SK-N-SH (cell line): ENCODE measurements at regions not wholly inside any gene's neighbourhood (a gene's known extent, or its start where the extent isn't known, plus 50 kb on each side); places are given as distances from the start of the nearest gene placed in this dataset.

Experiments used
- CTCF ChIA-PET: fragments of 300-600, 350-600 bp; formaldehyde crosslinking; extraction: SDS; loops from one replicate; lab custom pipeline; 2021; lab: Yijun Ruan, JAX
- POLR2A ChIA-PET: fragments of 350-600 bp; sonication (Branson Sonifier 250); formaldehyde crosslinking; extraction: SDS; loops from one replicate; lab custom pipeline; 2020; ENCODE audit warnings: antibody characterized with exemption, inconsistent platforms; lab: Yijun Ruan, JAX
- DNase-seq: peaks from one replicate; pipeline ENCODE4 v3.0.0; 2012
- H2AFZ ChIP-seq: fragments of 200-600 bp; sonication (generic); 2 replicates; pipeline ENCODE4 v1.8.1; 2016; ENCODE audit warnings: antibody characterized with exemption, mild to moderate bottlenecking, low read depth
- H3F3A ChIP-seq: fragments of 200-600 bp; sonication (generic); replicated peaks from 2 replicates; pipeline ENCODE3; 2016; ENCODE audit warnings: antibody characterized with exemption, mild to moderate bottlenecking; ENCODE audit not compliant: insufficient read depth
- H3K27ac ChIP-seq, 2 experiments: fragments of 200-500 bp in 1 of 2; fragments of 200-600 bp in 1 of 2; sonication (Bioruptor generic) in 1 of 2; sonication (generic), shearing (Covaris generic) in 1 of 2; 2 replicates each; pipeline versions ENCODE4 v1.5.1 to v1.6.1; 2014 to 2016; ENCODE audit warnings: low read depth in 2 of 2, inconsistent platforms in 1 of 2, low read length in 1 of 2, mild to moderate bottlenecking in 1 of 2, mixed read lengths in 1 of 2
- H3K27me3 ChIP-seq: fragments of 200-600 bp; sonication (generic), shearing (Covaris generic); 2 replicates; pipeline ENCODE4 v1.6.1; 2016; ENCODE audit warnings: mixed run types; ENCODE audit not compliant: insufficient read depth
- H3K36me3 ChIP-seq, 2 experiments: fragments of 200-500 bp in 1 of 2; fragments of 200-600 bp in 1 of 2; sonication (Bioruptor generic) in 1 of 2; sonication (generic) in 1 of 2; replicated peaks in 1 of 2; 2 replicates each; pipeline versions ENCODE3 to v1.5.1; 2014 to 2016; ENCODE audit warnings: low read length in 1 of 2, mild to moderate bottlenecking in 1 of 2; ENCODE audit not compliant: insufficient read depth in 2 of 2, control insufficient read depth in 1 of 2
- H3K4me1 ChIP-seq, 2 experiments: fragments of 200-500 bp in 1 of 2; fragments of 200-600 bp in 1 of 2; sonication (Bioruptor generic) in 1 of 2; sonication (generic), shearing (Covaris generic) in 1 of 2; 2 replicates each; pipeline versions ENCODE4 v1.5.1 to v1.6.1; 2014 to 2016; ENCODE audit warnings: low read depth in 1 of 2, low read length in 1 of 2, mixed run types in 1 of 2; ENCODE audit not compliant: insufficient read depth in 2 of 2, control insufficient read depth in 1 of 2
- H3K4me2 ChIP-seq: fragments of 200-600 bp; sonication (generic), shearing (Covaris generic); 2 replicates; pipeline ENCODE4 v1.6.1; 2017; ENCODE audit warnings: mixed run types
- H3K4me3 ChIP-seq, 2 experiments: fragments of 200-500 bp in 1 of 2; fragments of 200-600 bp in 1 of 2; sonication (Bioruptor generic) in 1 of 2; sonication (generic), shearing (Covaris generic) in 1 of 2; 2 replicates each; pipeline versions ENCODE4 v1.5.1 to v1.8.1; 2014 to 2016; ENCODE audit warnings: low read depth in 2 of 2, inconsistent platforms in 1 of 2, low read length in 1 of 2, mild to moderate bottlenecking in 1 of 2, mixed read lengths in 1 of 2, moderate library complexity in 1 of 2
- H3K79me2 ChIP-seq: fragments of 200-600 bp; sonication (generic); 2 replicates; pipeline ENCODE4 v1.8.1; 2017; ENCODE audit warnings: mild to moderate bottlenecking; ENCODE audit not compliant: insufficient read depth
- H3K9ac ChIP-seq: fragments of 200-600 bp; sonication (generic); 2 replicates; pipeline ENCODE4 v1.6.1; 2017; ENCODE audit warnings: mixed run types
- H3K9me2 ChIP-seq: fragments of 200-600 bp; sonication (generic); 2 replicates; pipeline ENCODE4 v1.6.1; 2017; ENCODE audit warnings: mixed run types
- H3K9me3 ChIP-seq: fragments of 200-600 bp; sonication (generic); 2 replicates; pipeline ENCODE4 v1.6.1; 2017; ENCODE audit warnings: mixed run types, mild to moderate bottlenecking, moderate library complexity
- H4K20me1 ChIP-seq: fragments of 200-600 bp; sonication (generic); 2 replicates; pipeline ENCODE4 v1.6.1; 2017; ENCODE audit warnings: mild to moderate bottlenecking, mixed run types; ENCODE audit not compliant: insufficient read depth
- EP300 ChIP-seq, 2 experiments: IDR thresholded peaks; 2 replicates each; pipeline versions ENCODE4 v1.4.0 to v1.6.1; 2012; ENCODE audit warnings: borderline replicate concordance in 1 of 2, low read depth in 1 of 2, low read length in 1 of 2
- FOXM1 ChIP-seq: IDR thresholded peaks from 2 replicates; pipeline ENCODE4 v1.4.0; 2012; ENCODE audit warnings: low read depth, mild to moderate bottlenecking
- GATA2 ChIP-seq: sonication (generic); formaldehyde crosslinking; IDR thresholded peaks from 2 replicates; pipeline ENCODE4 v1.5.0; 2020; ENCODE audit warnings: mild to moderate bottlenecking, missing genetic modification reagents
- JUND ChIP-seq: IDR thresholded peaks from 2 replicates; pipeline ENCODE4 v1.4.0; 2012
- MEF2A ChIP-seq: IDR thresholded peaks from 2 replicates; pipeline ENCODE4 v1.4.0; 2012; ENCODE audit warnings: low read depth, borderline replicate concordance
- MXI1 ChIP-seq: IDR thresholded peaks from 2 replicates; pipeline ENCODE4 v1.6.1; 2012; ENCODE audit warnings: mild to moderate bottlenecking, low read depth, low read length, improper control_type of control experiment
- NFIC ChIP-seq: IDR thresholded peaks from 2 replicates; pipeline ENCODE4 v1.4.0; 2012; ENCODE audit warnings: borderline replicate concordance
- PBX3 ChIP-seq: IDR thresholded peaks from 2 replicates; pipeline ENCODE4; 2012
- RCOR1 ChIP-seq: fragments of 150-350 bp; IDR thresholded peaks from 2 replicates; pipeline ENCODE4 v1.6.1; 2017; ENCODE audit warnings: antibody characterized with exemption, low read length
- SIN3A ChIP-seq: IDR thresholded peaks from 2 replicates; pipeline ENCODE4 v1.6.1; 2012; ENCODE audit warnings: low read depth, mild to moderate bottlenecking, low read length, moderate library complexity, borderline replicate concordance
- SMC3 ChIP-seq: IDR thresholded peaks from 2 replicates; pipeline ENCODE4 v1.6.1; 2012; ENCODE audit warnings: low read depth, low read length, improper control_type of control experiment
- TCF12 ChIP-seq: IDR thresholded peaks from 2 replicates; pipeline ENCODE4 v1.4.0; 2012
- YY1 ChIP-seq: IDR thresholded peaks from 2 replicates; pipeline ENCODE4 v1.4.0; 2012; ENCODE audit warnings: low read depth, mild to moderate bottlenecking
- WGBS: methylation state at CpG from one replicate; pipeline ENCODE4 v1.1.6; 2017; ENCODE audit warnings: low lambda C conversion rate; 5-methylcytosine and 5-hydroxymethylcytosine counted together
- TF ChIP-seq, protein P1 (sequence below): fragments of 200-600 bp; sonication (generic); IDR thresholded peaks from 2 replicates; pipeline ENCODE4 v1.6.1; 2017; ENCODE audit warnings: antibody characterized with exemption, mild to moderate bottlenecking, moderate library complexity
- TF ChIP-seq, protein P2 (sequence below): IDR thresholded peaks from 2 replicates; pipeline ENCODE4 v1.6.1; 2012; ENCODE audit warnings: mild to moderate bottlenecking, low read depth, low read length, moderate library complexity

DNA sequence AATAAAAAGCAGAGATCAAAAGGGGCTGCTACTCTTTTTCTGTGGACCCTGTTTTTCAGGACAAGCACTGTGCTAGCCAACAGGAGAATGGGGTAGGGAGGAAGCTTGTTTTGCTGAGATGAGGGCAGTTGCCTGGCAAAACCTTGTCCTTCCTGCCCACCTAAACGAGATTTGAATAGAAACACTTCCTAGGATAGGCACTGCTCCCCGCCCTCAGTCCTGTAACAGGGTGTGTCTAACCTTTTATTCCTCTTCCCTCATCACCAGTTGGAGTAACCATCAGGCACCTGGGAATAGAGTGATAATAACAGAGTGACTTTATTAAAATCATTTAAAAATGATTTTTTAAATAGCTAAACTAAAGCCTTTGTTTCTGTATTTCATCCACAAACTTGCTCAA lies 368.8 kb downstream of the LNPK start:
- no peaks in the 10 kb centered on the region for H3F3A ChIP-seq
- POLR2A ChIA-PET = no interaction called here
- no peaks in the 10 kb centered on the region for H3K9me2 ChIP-seq
- TF ChIP-seq JUND (no peak), TCF12 (no peak), MXI1 (no peak)
- TF ChIP-seq, all 33 proteins: peak for 0
- DNase-seq = no peak
- Histone ChIP-seq H3K27me3 (no peaks in the 10 kb centered on the region), H4K20me1 (no peaks in the 10 kb centered on the region), H3K9me3 (no peaks in the 10 kb centered on the region), H3K27ac (no peak overlapping the region), H2AFZ (no peak overlapping the region), H3K9ac (no peak overlapping the region), H3K4me1 (no peaks in the 10 kb centered on the region; a peak in 1 of 4 replicates), H3K36me3 (no peaks in the 10 kb centered on the region), H3K79me2 (no peaks in the 10 kb centered on the region), H3K4me3 (no peak overlapping the region), H3K4me2 (no peak overlapping the region)
- WGBS = 19% methylated on average over 2 of the region's 2 CpGs
- CTCF ChIA-PET = interaction anchor here (1.5 to 2.2 kb wide), 3 partner anchors 10 to 16 kb away, joined by 5 to 6 read pairs (median 6); no protein-coding TSS in a partner anchor

GRCh38 chr2:175631245-175631623 lies 370.8 kb downstream of the LNPK start:
- no peak for DNase-seq
- H3F3A ChIP-seq = no peaks in the 10 kb centered on the region
- CTCF ChIA-PET = interaction anchor here (1.4 kb wide), 1 partner anchor 8 kb away, joined by 3 read pairs; no protein-coding TSS in a partner anchor
- no peaks in the 10 kb centered on the region for H3K79me2 ChIP-seq
- H3K27ac ChIP-seq = no peak overlapping the region
- TF ChIP-seq NFIC (no peak), MEF2A (no peak), TCF12 (no peak), FOXM1 (no peak), SMC3 (no peak), YY1 (no peak), GATA2 (CRISPR knock-in tag) (no peak)
- no peak overlapping the region for H3K9ac ChIP-seq
- no peak overlapping the region for H3K4me3 ChIP-seq
- H3K9me3 ChIP-seq = no peaks in the 10 kb centered on the region
- H3K36me3 ChIP-seq = no peaks in the 10 kb centered on the region
- no peaks in the 10 kb centered on the region for H3K27me3 ChIP-seq
- POLR2A ChIA-PET = no interaction called here
- no peaks in the 10 kb centered on the region; a peak in 1 of 4 replicates for H3K4me1 ChIP-seq
- no peak overlapping the region for H2AFZ ChIP-seq
- no peak overlapping the region for H3K4me2 ChIP-seq
- no peaks in the 10 kb centered on the region for H4K20me1 ChIP-seq
- H3K9me2 ChIP-seq = no peaks in the 10 kb centered on the region

DNA sequence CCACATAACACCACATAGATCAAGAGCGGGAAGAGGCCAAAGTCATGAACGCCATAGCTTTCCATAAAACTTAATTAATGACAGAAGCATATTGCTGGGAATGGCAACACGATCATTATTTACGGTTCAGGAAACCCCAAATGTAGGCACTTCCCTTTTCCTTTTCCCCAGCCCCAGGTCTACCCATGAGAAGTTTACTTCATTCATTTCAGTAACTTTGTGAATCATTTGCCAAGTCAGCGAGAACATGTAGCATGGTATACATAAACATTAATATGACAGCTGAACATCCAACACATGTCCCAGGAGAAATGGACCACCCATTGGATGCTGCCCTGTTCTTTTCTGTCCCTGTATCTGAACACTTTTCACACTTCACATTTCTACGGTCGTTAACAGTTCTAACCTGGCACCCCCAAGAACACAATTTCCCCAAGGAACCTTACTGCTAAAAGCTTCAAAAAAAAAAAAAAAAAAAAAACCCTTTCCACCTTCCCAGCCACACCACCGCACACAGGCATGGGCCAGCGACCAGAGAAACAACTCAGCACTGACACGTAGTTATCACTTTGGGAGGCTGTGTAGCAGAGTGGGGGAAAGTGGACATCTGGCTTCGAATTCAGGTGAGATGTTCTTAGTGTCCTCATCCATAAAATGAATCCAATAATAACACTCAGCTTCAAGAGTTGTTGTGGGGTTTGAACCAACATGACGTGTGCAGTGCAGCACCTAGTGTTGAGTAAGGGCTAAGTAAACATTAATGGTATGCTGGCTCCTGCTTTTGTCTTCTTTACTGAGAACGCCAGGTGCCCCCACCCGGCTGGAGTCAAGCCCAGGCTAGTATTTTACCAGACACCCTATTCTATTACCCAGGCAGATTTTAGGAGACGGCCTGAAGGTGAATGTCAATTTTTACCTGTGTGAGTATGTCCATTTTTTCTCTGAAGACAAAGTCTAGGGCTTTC lies 371.5 kb downstream of the LNPK start:
- CTCF ChIA-PET = interaction anchor here (1.4 kb wide), 1 partner anchor 8 kb away, joined by 3 read pairs; no protein-coding TSS in a partner anchor
- Histone ChIP-seq H3K4me2 (no peak overlapping the region), H3K9ac (no peak overlapping the region)
- TF ChIP-seq PBX3 = no peak
- TF ChIP-seq SIN3A = no peak
- no peak for TF ChIP-seq RCOR1
- no peak for TF ChIP-seq GATA2 (CRISPR knock-in tag)
- TF ChIP-seq MEF2A = no peak
- TF ChIP-seq, protein P1, sequence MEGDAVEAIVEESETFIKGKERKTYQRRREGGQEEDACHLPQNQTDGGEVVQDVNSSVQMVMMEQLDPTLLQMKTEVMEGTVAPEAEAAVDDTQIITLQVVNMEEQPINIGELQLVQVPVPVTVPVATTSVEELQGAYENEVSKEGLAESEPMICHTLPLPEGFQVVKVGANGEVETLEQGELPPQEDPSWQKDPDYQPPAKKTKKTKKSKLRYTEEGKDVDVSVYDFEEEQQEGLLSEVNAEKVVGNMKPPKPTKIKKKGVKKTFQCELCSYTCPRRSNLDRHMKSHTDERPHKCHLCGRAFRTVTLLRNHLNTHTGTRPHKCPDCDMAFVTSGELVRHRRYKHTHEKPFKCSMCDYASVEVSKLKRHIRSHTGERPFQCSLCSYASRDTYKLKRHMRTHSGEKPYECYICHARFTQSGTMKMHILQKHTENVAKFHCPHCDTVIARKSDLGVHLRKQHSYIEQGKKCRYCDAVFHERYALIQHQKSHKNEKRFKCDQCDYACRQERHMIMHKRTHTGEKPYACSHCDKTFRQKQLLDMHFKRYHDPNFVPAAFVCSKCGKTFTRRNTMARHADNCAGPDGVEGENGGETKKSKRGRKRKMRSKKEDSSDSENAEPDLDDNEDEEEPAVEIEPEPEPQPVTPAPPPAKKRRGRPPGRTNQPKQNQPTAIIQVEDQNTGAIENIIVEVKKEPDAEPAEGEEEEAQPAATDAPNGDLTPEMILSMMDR = no peak
- TF ChIP-seq, protein P2, sequence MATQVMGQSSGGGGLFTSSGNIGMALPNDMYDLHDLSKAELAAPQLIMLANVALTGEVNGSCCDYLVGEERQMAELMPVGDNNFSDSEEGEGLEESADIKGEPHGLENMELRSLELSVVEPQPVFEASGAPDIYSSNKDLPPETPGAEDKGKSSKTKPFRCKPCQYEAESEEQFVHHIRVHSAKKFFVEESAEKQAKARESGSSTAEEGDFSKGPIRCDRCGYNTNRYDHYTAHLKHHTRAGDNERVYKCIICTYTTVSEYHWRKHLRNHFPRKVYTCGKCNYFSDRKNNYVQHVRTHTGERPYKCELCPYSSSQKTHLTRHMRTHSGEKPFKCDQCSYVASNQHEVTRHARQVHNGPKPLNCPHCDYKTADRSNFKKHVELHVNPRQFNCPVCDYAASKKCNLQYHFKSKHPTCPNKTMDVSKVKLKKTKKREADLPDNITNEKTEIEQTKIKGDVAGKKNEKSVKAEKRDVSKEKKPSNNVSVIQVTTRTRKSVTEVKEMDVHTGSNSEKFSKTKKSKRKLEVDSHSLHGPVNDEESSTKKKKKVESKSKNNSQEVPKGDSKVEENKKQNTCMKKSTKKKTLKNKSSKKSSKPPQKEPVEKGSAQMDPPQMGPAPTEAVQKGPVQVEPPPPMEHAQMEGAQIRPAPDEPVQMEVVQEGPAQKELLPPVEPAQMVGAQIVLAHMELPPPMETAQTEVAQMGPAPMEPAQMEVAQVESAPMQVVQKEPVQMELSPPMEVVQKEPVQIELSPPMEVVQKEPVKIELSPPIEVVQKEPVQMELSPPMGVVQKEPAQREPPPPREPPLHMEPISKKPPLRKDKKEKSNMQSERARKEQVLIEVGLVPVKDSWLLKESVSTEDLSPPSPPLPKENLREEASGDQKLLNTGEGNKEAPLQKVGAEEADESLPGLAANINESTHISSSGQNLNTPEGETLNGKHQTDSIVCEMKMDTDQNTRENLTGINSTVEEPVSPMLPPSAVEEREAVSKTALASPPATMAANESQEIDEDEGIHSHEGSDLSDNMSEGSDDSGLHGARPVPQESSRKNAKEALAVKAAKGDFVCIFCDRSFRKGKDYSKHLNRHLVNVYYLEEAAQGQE = no peak
- TF ChIP-seq EP300 (IDR thresholded peaks at IDR 0.05; ENCODE audit: borderline replicate concordance in 1 of 2, low read depth in 1 of 2, low read length in 1 of 2) = no peak

More for the DNA sequence above, 371.5 kb downstream of the LNPK start:
- no peaks in the 10 kb centered on the region for H3K36me3 ChIP-seq
- no peak overlapping the region for H2AFZ ChIP-seq
- H3K4me3 ChIP-seq = no peak overlapping the region
- no peaks in the 10 kb centered on the region; a peak in 1 of 4 replicates for H3K4me1 ChIP-seq
- H3F3A ChIP-seq = no peaks in the 10 kb centered on the region
- no peaks in the 10 kb centered on the region for H4K20me1 ChIP-seq
- DNase-seq = no peak
- H3K9me2 ChIP-seq = no peaks in the 10 kb centered on the region
- H3K27me3 ChIP-seq = no peaks in the 10 kb centered on the region
- no peak overlapping the region for H3K27ac ChIP-seq
- POLR2A ChIA-PET = no interaction called here
- 46% methylated on average over 15 of the region's 15 CpGs for WGBS
- H3K9me3 ChIP-seq = no peaks in the 10 kb centered on the region
- no peaks in the 10 kb centered on the region for H3K79me2 ChIP-seq
